CD14-positive monocyte (primary cell): ENCODE measurements at regions not wholly inside any gene's neighbourhood (a gene's known extent, or its start where the extent isn't known, plus 50 kb on each side); places are given as distances from the start of the nearest gene placed in this dataset.

ENCODE experiments used
- DNase-seq, 3 donors: peaks; one replicate each; pipeline ENCODE4 v3.0.0-alpha.2; 2011 to 2022
- H2AFZ ChIP-seq: 2 replicates; pipeline ENCODE4 v1.6.0; 2012; ENCODE audit warnings: mild to moderate bottlenecking, low read depth, low read length, inconsistent platforms; ENCODE audit not compliant: insufficient read depth, poor library complexity, severe bottlenecking
- H3K27ac ChIP-seq, 2 donors: 1 replicate in 1 of 2; 2 replicates in 1 of 2; pipeline ENCODE4 v1.5.1; 2012 to 2013; ENCODE audit warnings: low read length in 2 of 2, control low read depth in 1 of 2, inconsistent platforms in 1 of 2, low read depth in 1 of 2, mild to moderate bottlenecking in 1 of 2
- H3K27me3 ChIP-seq, 2 donors: one replicate each; pipeline versions ENCODE4 v1.6.0 to v1.6.1; 2011 to 2013; ENCODE audit warnings: low read length in 2 of 2; ENCODE audit not compliant: control insufficient read depth in 2 of 2, insufficient read depth in 2 of 2
- H3K36me3 ChIP-seq, 2 donors: replicated peaks in 1 of 2; 1 replicate in 1 of 2; 2 replicates in 1 of 2; pipeline versions ENCODE4 v1.5.1 to v1.6.1; 2012 to 2013; ENCODE audit warnings: low read length in 2 of 2, control low read depth in 1 of 2, inconsistent platforms in 1 of 2, mild to moderate bottlenecking in 1 of 2; ENCODE audit not compliant: insufficient read depth in 2 of 2, control insufficient read depth in 1 of 2
- H3K4me1 ChIP-seq, 2 donors: 1 replicate in 1 of 2; 2 replicates in 1 of 2; pipeline versions ENCODE4 v1.5.1 to v1.6.1; 2012 to 2013; ENCODE audit warnings: low read length in 2 of 2, control low read depth in 1 of 2, inconsistent platforms in 1 of 2, mild to moderate bottlenecking in 1 of 2, moderate library complexity in 1 of 2; ENCODE audit not compliant: insufficient read depth in 2 of 2, control insufficient read depth in 1 of 2
- H3K4me2 ChIP-seq: replicated peaks from 2 replicates; pipeline ENCODE3; 2012; ENCODE audit warnings: low read length, moderate library complexity, mild to moderate bottlenecking; ENCODE audit not compliant: poor library complexity, severe bottlenecking; ENCODE audit errors: extremely low read depth
- H3K4me3 ChIP-seq, 3 experiments: fragments of 200-600 bp in 1 of 3; sonication (generic) in 1 of 3; replicated peaks in 1 of 3; 1 replicate in 2 of 3; 2 replicates in 1 of 3; pipeline ENCODE4 v1.5.1; 2011 to 2013; ENCODE audit warnings: low read length in 3 of 3, mild to moderate bottlenecking in 3 of 3, control low read depth in 2 of 3, low read depth in 2 of 3, inconsistent platforms in 1 of 3, moderate library complexity in 1 of 3
- H3K79me2 ChIP-seq: 2 replicates; pipeline ENCODE4 v1.6.0; 2012; ENCODE audit warnings: mild to moderate bottlenecking, control low read depth, inconsistent platforms, low read length, moderate library complexity; ENCODE audit not compliant: insufficient read depth
- H3K9ac ChIP-seq: 2 replicates; pipeline ENCODE4 v1.6.0; 2017; ENCODE audit warnings: low read length, mild to moderate bottlenecking; ENCODE audit not compliant: insufficient read depth, poor library complexity, severe bottlenecking
- H3K9me3 ChIP-seq, 2 donors: replicated peaks in 1 of 2; 1 replicate in 1 of 2; 2 replicates in 1 of 2; pipeline versions ENCODE4 v1.5.1 to v1.6.1; 2012 to 2013; ENCODE audit warnings: low read length in 2 of 2, control low read depth in 1 of 2; ENCODE audit not compliant: control insufficient read depth in 1 of 2, insufficient read depth in 1 of 2
- H4K20me1 ChIP-seq: 2 replicates; pipeline ENCODE4 v1.6.0; 2012; ENCODE audit warnings: mild to moderate bottlenecking, low read length, control low read depth, moderate library complexity; ENCODE audit not compliant: insufficient read depth
- H3K27ac Mint-ChIP-seq, 7 donors: one replicate each; pipeline ENCODE4 v1.8.0; 2020; ENCODE audit warnings: mild to moderate bottlenecking in 7 of 7, mixed read lengths in 7 of 7, moderate library complexity in 6 of 7, inconsistent platforms in 2 of 7
- H3K27me3 Mint-ChIP-seq, 3 donors: one replicate each; pipeline ENCODE4 v1.8.0; 2021 to 2022; ENCODE audit warnings: low read depth in 3 of 3, mild to moderate bottlenecking in 3 of 3, mixed read lengths in 3 of 3, moderate library complexity in 3 of 3, inconsistent platforms in 1 of 3
- H3K36me3 Mint-ChIP-seq, 2 donors: one replicate each; pipeline ENCODE4 v1.8.0; 2020; ENCODE audit warnings: mixed read lengths in 2 of 2, inconsistent platforms in 1 of 2, mild to moderate bottlenecking in 1 of 2
- H3K4me1 Mint-ChIP-seq: one replicate; pipeline ENCODE4 v1.8.0; 2020; ENCODE audit warnings: mild to moderate bottlenecking, mixed read lengths
- H3K4me3 Mint-ChIP-seq, 2 donors: one replicate each; pipeline ENCODE4 v1.8.0; 2020; ENCODE audit warnings: mild to moderate bottlenecking in 2 of 2, mixed read lengths in 2 of 2, moderate library complexity in 1 of 2
- H3K9me3 Mint-ChIP-seq, 7 donors: one replicate each; pipeline ENCODE4 v1.8.0; 2020 to 2022; ENCODE audit warnings: mixed read lengths in 7 of 7, mild to moderate bottlenecking in 6 of 7, moderate library complexity in 6 of 7, inconsistent platforms in 2 of 7
- CTCF ChIP-seq: fragments of 200-600 bp; IDR thresholded peaks from one replicate; pipeline ENCODE4 v1.8.0; 2022; ENCODE audit warnings: antibody characterized with exemption, mild to moderate bottlenecking
- WGBS: methylation state at CpG from one replicate; pipeline ENCODE4 v1.1.5; 2013; ENCODE audit warnings: missing lambda C conversion rate; ENCODE audit not compliant: insufficient coverage; 5-methylcytosine and 5-hydroxymethylcytosine counted together
- intact Hi-C, 2 donors: fragments of 100-400 bp; cut with micrococcal nuclease; formaldehyde crosslinking; loops; one replicate each; pipeline versions ENCODE4 v1.15.0 to v1.15.1; 2023

DNA sequence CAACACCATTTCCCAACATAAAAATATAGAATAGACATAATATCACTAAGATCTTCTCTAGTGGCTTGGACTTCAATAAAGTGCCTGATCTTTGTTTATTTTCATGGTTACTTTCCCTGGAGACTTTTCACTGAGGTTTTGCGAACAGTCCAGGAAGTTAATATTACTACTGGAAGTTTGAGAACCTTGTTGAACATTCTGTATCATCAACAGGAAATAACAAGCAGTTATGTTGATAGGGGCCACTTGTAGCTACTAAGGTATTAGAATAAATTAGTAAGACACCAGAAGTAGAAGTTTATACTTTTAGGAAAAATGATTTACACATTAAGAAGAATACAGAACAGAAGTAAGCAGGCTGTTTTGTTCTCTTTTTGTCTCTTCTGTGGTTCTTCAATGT lies 180.2 kb downstream of the TFAP2B start:
- no peak overlapping the region for H2AFZ ChIP-seq
- no peaks in the 10 kb centered on the region for H3K4me1 Mint-ChIP-seq
- no peak overlapping the region for H3K4me2 ChIP-seq
- H3K9me3 Mint-ChIP-seq: peaks cover 0 to 5% (median 2%) of the 10 kb centered on the region in 7 donors
- no CpG with 5 or more reads among the region's 1 CpG for WGBS
- H3K9me3 ChIP-seq: no peaks in the 10 kb centered on the region
- no peak for DNase-seq
- H3K27ac ChIP-seq: no peak overlapping the region
- no peaks in the 10 kb centered on the region for H3K79me2 ChIP-seq
- H3K27ac Mint-ChIP-seq: no peak overlapping the region
- no peak overlapping the region for H3K4me3 Mint-ChIP-seq
- H4K20me1 ChIP-seq: no peaks in the 10 kb centered on the region
- H3K36me3 ChIP-seq: no peaks in the 10 kb centered on the region
- peaks cover 1 to 6% (median 2%) of the 10 kb centered on the region in 3 donors for H3K27me3 Mint-ChIP-seq
- intact Hi-C loops: no loop called here
- H3K4me1 ChIP-seq: no peaks in the 10 kb centered on the region
- TF ChIP-seq CTCF: no peak
- no peaks in the 10 kb centered on the region for H3K27me3 ChIP-seq
- no peak overlapping the region for H3K4me3 ChIP-seq
- H3K36me3 Mint-ChIP-seq: no peaks in the 10 kb centered on the region
- no peak overlapping the region for H3K9ac ChIP-seq

DNA sequence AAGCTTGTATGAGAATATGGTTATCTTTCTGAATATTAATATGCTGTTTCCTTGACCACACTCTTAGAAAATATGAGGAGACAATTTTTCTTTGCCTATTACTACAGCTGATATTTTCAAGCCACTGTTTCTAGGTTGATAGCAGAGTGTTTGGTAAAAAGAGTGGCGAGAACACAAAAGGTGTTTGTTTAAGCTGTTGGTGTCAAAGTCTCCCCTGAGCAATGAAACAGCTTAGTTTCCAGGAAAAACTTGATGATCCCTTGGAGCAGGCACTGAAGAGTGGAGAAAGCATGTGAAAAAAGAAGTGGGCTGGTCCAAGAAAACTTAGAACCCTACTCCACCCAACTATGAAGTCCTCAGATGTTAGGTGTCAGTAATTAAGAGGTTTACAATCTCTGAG lies 182.7 kb downstream of the TFAP2B start:
- Histone ChIP-seq H4K20me1 (no peaks in the 10 kb centered on the region), H3K27me3 (no peaks in the 10 kb centered on the region), H3K27ac (no peak overlapping the region), H3K9me3 (no peaks in the 10 kb centered on the region), H2AFZ (no peak overlapping the region), H3K9ac (no peak overlapping the region), H3K36me3 (no peaks in the 10 kb centered on the region), H3K4me1 (no peaks in the 10 kb centered on the region), H3K79me2 (no peaks in the 10 kb centered on the region), H3K4me2 (no peak overlapping the region), H3K4me3 (no peak overlapping the region)
- intact Hi-C loops: no loop called here
- no peak for DNase-seq
- Mint-ChIP-seq H3K9me3 (peaks cover 0 to 5% (median 2%) of the 10 kb centered on the region in 7 donors), H3K27me3 (peaks cover 1 to 6% (median 2%) of the 10 kb centered on the region in 3 donors), H3K27ac (no peak overlapping the region), H3K36me3 (no peaks in the 10 kb centered on the region), H3K4me3 (no peak overlapping the region), H3K4me1 (no peaks in the 10 kb centered on the region)
- 100% methylated on average over 1 of the region's 1 CpG for WGBS
- no peak for TF ChIP-seq CTCF
